Calu3 (cell line): ENCODE measurements at regions not wholly inside any gene's neighbourhood (a gene's known extent, or its start where the extent isn't known, plus 50 kb on each side); places are given as distances from the start of the nearest gene placed in this dataset.

ENCODE experiments used
- BruUV-seq: library from RNA; stranded (reverse); fragments of 400-500 nt; replicated peaks from 2 replicates; lab custom pipeline; 2021; lab: Mats Ljungman, UMichigan
- CTCF ChIA-PET: fragments of 300-600 bp; sonication (Branson Sonifier 250); formaldehyde crosslinking; loops from one replicate; lab custom pipeline; 2022; ENCODE audit warnings: antibody characterized with exemption; lab: Charles Lee
- DNase-seq: peaks from one replicate; pipeline ENCODE4 v3.0.0; 2022
- H3K27ac Mint-ChIP-seq: one replicate; pipeline ENCODE4 v1.8.0; 2022; ENCODE audit warnings: mixed read lengths; ENCODE audit not compliant: unreplicated experiment
- H3K27me3 Mint-ChIP-seq: one replicate; pipeline ENCODE4 v1.8.0; 2022; ENCODE audit warnings: mixed read lengths; ENCODE audit not compliant: unreplicated experiment
- H3K36me3 Mint-ChIP-seq: one replicate; pipeline ENCODE4 v1.8.0; 2022; ENCODE audit warnings: mild to moderate bottlenecking, moderate library complexity, mixed read lengths; ENCODE audit not compliant: insufficient read depth, unreplicated experiment
- H3K4me1 Mint-ChIP-seq: one replicate; pipeline ENCODE4 v1.8.0; 2022; ENCODE audit warnings: mild to moderate bottlenecking, low read depth, mixed read lengths; ENCODE audit not compliant: unreplicated experiment
- H3K4me3 Mint-ChIP-seq: one replicate; pipeline ENCODE4 v1.8.0; 2022; ENCODE audit warnings: mild to moderate bottlenecking, low read depth, moderate library complexity, mixed read lengths; ENCODE audit not compliant: unreplicated experiment
- H3K9me3 Mint-ChIP-seq: one replicate; pipeline ENCODE4 v1.8.0; 2022; ENCODE audit warnings: low read depth, mixed read lengths; ENCODE audit not compliant: unreplicated experiment
- intact Hi-C: fragments of 100-400 bp; cut with micrococcal nuclease; formaldehyde crosslinking; loops from one replicate; pipeline ENCODE4 v1.10.0; 2022; ENCODE audit not compliant: unreplicated experiment
- TF ChIP-seq, protein P1 (sequence below): fragments of 200-600 bp; IDR thresholded peaks from one replicate; pipeline ENCODE4 v1.8.0; 2022; ENCODE audit warnings: antibody characterized with exemption; ENCODE audit not compliant: unreplicated experiment

DNA sequence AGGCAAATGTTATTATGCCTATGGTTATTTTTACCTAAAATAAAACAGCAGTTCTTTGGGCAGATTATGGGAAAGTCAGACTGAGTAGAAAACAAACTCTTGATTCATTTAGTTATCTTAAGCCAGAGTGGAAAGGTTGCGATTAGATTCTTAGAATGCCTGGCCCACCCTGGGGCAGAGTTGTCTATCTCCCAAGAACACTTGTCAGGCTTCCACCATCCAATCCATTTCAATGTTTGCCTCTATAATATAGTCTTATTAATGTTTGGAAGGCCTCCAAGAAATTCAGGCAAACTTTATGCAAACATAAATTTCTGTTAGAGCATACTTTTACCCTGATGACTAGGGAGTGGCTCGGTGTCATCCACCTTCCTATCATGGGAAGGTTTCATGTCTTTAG is 207.0 kb downstream of the SLITRK6 start:
- no peaks in the 10 kb centered on the region for H3K9me3 Mint-ChIP-seq
- no peaks in the 10 kb centered on the region for H3K36me3 Mint-ChIP-seq
- TF ChIP-seq, protein P1, sequence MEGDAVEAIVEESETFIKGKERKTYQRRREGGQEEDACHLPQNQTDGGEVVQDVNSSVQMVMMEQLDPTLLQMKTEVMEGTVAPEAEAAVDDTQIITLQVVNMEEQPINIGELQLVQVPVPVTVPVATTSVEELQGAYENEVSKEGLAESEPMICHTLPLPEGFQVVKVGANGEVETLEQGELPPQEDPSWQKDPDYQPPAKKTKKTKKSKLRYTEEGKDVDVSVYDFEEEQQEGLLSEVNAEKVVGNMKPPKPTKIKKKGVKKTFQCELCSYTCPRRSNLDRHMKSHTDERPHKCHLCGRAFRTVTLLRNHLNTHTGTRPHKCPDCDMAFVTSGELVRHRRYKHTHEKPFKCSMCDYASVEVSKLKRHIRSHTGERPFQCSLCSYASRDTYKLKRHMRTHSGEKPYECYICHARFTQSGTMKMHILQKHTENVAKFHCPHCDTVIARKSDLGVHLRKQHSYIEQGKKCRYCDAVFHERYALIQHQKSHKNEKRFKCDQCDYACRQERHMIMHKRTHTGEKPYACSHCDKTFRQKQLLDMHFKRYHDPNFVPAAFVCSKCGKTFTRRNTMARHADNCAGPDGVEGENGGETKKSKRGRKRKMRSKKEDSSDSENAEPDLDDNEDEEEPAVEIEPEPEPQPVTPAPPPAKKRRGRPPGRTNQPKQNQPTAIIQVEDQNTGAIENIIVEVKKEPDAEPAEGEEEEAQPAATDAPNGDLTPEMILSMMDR = no peak
- H3K4me3 Mint-ChIP-seq = no peak overlapping the region
- H3K27ac Mint-ChIP-seq = no peak overlapping the region
- DNase-seq = no peak
- intact Hi-C loops = no loop called here
- H3K27me3 Mint-ChIP-seq = no peaks in the 10 kb centered on the region
- CTCF ChIA-PET = no interaction called here
- no TSS peak for BruUV-seq
- no peaks in the 10 kb centered on the region for H3K4me1 Mint-ChIP-seq

DNA sequence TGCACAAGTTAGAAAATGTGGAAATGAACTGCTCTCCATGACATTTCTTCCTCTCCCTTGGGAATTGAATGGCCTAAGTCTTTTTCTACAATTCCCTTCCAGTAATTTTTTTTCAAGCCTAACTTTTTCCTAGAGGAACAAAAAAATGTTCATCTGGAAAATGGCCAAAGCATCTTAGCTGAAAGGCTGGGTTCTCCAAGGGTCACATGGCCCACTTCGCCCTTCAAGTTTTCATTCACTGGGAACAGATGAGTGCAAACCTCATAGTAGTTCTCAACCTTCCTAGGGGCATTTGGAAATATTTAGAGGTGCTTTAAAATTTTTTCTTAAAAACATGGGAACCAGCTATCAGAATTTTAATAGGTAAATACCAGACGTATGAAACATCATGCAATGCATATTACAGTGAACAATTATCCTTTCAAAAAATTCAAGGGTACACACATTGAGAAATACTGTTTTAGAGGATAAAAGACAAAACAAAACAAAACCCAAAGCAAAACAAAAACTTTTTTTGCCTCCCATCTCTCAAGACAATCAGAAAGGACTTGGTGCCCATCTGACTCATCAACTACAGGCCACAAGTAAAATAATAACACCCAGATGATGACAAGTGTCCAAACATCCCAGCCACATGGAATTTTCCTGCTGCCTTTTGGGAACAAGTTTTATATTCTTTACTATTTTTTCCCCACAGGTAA is 208.8 kb downstream of the SLITRK6 start:
- intact Hi-C loops = no loop called here
- H3K27ac Mint-ChIP-seq = no peak overlapping the region
- TF ChIP-seq, protein P1 = no peak
- H3K36me3 Mint-ChIP-seq = no peaks in the 10 kb centered on the region
- no peaks in the 10 kb centered on the region for H3K27me3 Mint-ChIP-seq
- no TSS peak for BruUV-seq
- no peaks in the 10 kb centered on the region for H3K4me1 Mint-ChIP-seq
- no peaks in the 10 kb centered on the region for H3K9me3 Mint-ChIP-seq
- DNase-seq = no peak
- no peak overlapping the region for H3K4me3 Mint-ChIP-seq
- CTCF ChIA-PET = no interaction called here

DNA sequence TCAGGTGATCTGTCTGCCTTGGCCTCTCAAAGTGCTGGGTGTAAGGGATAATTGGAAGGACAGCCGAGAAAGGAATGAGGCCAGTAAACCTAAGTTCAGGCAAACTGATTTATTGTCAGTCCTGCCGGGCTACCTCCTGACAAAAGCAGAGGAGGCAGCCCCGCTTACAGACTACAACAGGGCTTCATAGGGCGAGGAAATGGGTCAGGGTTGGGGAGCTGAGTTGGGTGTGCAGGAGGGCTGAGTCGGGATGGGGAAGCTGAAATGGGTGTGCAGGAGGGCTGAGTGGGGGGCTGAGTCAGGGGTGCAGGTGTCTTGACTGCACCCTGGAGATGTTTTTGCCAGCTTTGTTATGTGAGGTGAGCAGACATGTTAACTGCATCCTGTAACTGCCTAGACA is 210.2 kb downstream of the SLITRK6 start:
- Mint-ChIP-seq H3K4me3 (no peak overlapping the region), H3K9me3 (no peaks in the 10 kb centered on the region), H3K27me3 (no peaks in the 10 kb centered on the region), H3K27ac (no peak overlapping the region), H3K36me3 (no peaks in the 10 kb centered on the region), H3K4me1 (no peaks in the 10 kb centered on the region)
- TF ChIP-seq, protein P1 = no peak
- CTCF ChIA-PET = no interaction called here
- intact Hi-C loops = no loop called here
- no TSS peak for BruUV-seq
- DNase-seq = no peak

DNA sequence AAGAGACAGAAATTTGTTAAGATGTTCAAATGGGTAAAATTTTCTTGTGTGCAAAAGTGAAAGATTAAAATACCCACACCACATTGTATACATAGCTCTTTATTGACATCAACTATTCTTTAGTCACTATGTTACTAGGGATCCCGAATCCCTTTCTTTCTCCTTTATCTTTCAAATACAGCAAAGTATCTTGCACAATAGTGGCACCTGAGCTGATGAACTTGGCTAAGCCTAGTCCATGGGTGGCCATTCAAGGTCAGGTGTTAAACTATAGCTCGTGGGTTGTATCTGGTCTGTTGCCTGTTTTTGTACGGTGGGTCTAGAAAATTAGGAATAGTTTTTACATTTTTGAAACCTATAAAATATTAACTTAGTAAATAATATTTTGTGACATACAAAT is 210.9 kb downstream of the SLITRK6 start:
- CTCF ChIA-PET = no interaction called here
- no TSS peak for BruUV-seq
- intact Hi-C loops = no loop called here
- Mint-ChIP-seq H3K9me3 (no peaks in the 10 kb centered on the region), H3K36me3 (no peaks in the 10 kb centered on the region), H3K4me1 (no peaks in the 10 kb centered on the region), H3K27me3 (no peaks in the 10 kb centered on the region), H3K4me3 (no peak overlapping the region), H3K27ac (no peak overlapping the region)
- no peak for DNase-seq
- TF ChIP-seq, protein P1 = no peak
